CD14-positive monocyte (primary cell): ENCODE measurements at regions not wholly inside any gene's neighbourhood (a gene's known extent, or its start where the extent isn't known, plus 50 kb on each side); places are given as distances from the start of the nearest gene placed in this dataset.

Source experiments
- DNase-seq, 3 donors: peaks; one replicate each; pipeline ENCODE4 v3.0.0-alpha.2; 2011 to 2022
- H2AFZ ChIP-seq: 2 replicates; pipeline ENCODE4 v1.6.0; 2012; ENCODE audit warnings: mild to moderate bottlenecking, low read depth, low read length, inconsistent platforms; ENCODE audit not compliant: insufficient read depth, poor library complexity, severe bottlenecking
- H3K27ac ChIP-seq, 2 donors: 1 replicate in 1 of 2; 2 replicates in 1 of 2; pipeline ENCODE4 v1.5.1; 2012 to 2013; ENCODE audit warnings: low read length in 2 of 2, control low read depth in 1 of 2, inconsistent platforms in 1 of 2, low read depth in 1 of 2, mild to moderate bottlenecking in 1 of 2
- H3K27me3 ChIP-seq, 2 donors: one replicate each; pipeline versions ENCODE4 v1.6.0 to v1.6.1; 2011 to 2013; ENCODE audit warnings: low read length in 2 of 2; ENCODE audit not compliant: control insufficient read depth in 2 of 2, insufficient read depth in 2 of 2
- H3K36me3 ChIP-seq, 2 donors: replicated peaks in 1 of 2; 1 replicate in 1 of 2; 2 replicates in 1 of 2; pipeline versions ENCODE4 v1.5.1 to v1.6.1; 2012 to 2013; ENCODE audit warnings: low read length in 2 of 2, control low read depth in 1 of 2, inconsistent platforms in 1 of 2, mild to moderate bottlenecking in 1 of 2; ENCODE audit not compliant: insufficient read depth in 2 of 2, control insufficient read depth in 1 of 2
- H3K4me1 ChIP-seq, 2 donors: 1 replicate in 1 of 2; 2 replicates in 1 of 2; pipeline versions ENCODE4 v1.5.1 to v1.6.1; 2012 to 2013; ENCODE audit warnings: low read length in 2 of 2, control low read depth in 1 of 2, inconsistent platforms in 1 of 2, mild to moderate bottlenecking in 1 of 2, moderate library complexity in 1 of 2; ENCODE audit not compliant: insufficient read depth in 2 of 2, control insufficient read depth in 1 of 2
- H3K4me2 ChIP-seq: replicated peaks from 2 replicates; pipeline ENCODE3; 2012; ENCODE audit warnings: low read length, moderate library complexity, mild to moderate bottlenecking; ENCODE audit not compliant: poor library complexity, severe bottlenecking; ENCODE audit errors: extremely low read depth
- H3K4me3 ChIP-seq, 3 experiments: fragments of 200-600 bp in 1 of 3; sonication (generic) in 1 of 3; replicated peaks in 1 of 3; 1 replicate in 2 of 3; 2 replicates in 1 of 3; pipeline ENCODE4 v1.5.1; 2011 to 2013; ENCODE audit warnings: low read length in 3 of 3, mild to moderate bottlenecking in 3 of 3, control low read depth in 2 of 3, low read depth in 2 of 3, inconsistent platforms in 1 of 3, moderate library complexity in 1 of 3
- H3K79me2 ChIP-seq: 2 replicates; pipeline ENCODE4 v1.6.0; 2012; ENCODE audit warnings: mild to moderate bottlenecking, control low read depth, inconsistent platforms, low read length, moderate library complexity; ENCODE audit not compliant: insufficient read depth
- H3K9ac ChIP-seq: 2 replicates; pipeline ENCODE4 v1.6.0; 2017; ENCODE audit warnings: low read length, mild to moderate bottlenecking; ENCODE audit not compliant: insufficient read depth, poor library complexity, severe bottlenecking
- H3K9me3 ChIP-seq, 2 donors: replicated peaks in 1 of 2; 1 replicate in 1 of 2; 2 replicates in 1 of 2; pipeline versions ENCODE4 v1.5.1 to v1.6.1; 2012 to 2013; ENCODE audit warnings: low read length in 2 of 2, control low read depth in 1 of 2; ENCODE audit not compliant: control insufficient read depth in 1 of 2, insufficient read depth in 1 of 2
- H4K20me1 ChIP-seq: 2 replicates; pipeline ENCODE4 v1.6.0; 2012; ENCODE audit warnings: mild to moderate bottlenecking, low read length, control low read depth, moderate library complexity; ENCODE audit not compliant: insufficient read depth
- H3K27ac Mint-ChIP-seq, 7 donors: one replicate each; pipeline ENCODE4 v1.8.0; 2020; ENCODE audit warnings: mild to moderate bottlenecking in 7 of 7, mixed read lengths in 7 of 7, moderate library complexity in 6 of 7, inconsistent platforms in 2 of 7
- H3K27me3 Mint-ChIP-seq, 3 donors: one replicate each; pipeline ENCODE4 v1.8.0; 2021 to 2022; ENCODE audit warnings: low read depth in 3 of 3, mild to moderate bottlenecking in 3 of 3, mixed read lengths in 3 of 3, moderate library complexity in 3 of 3, inconsistent platforms in 1 of 3
- H3K36me3 Mint-ChIP-seq, 2 donors: one replicate each; pipeline ENCODE4 v1.8.0; 2020; ENCODE audit warnings: mixed read lengths in 2 of 2, inconsistent platforms in 1 of 2, mild to moderate bottlenecking in 1 of 2
- H3K4me1 Mint-ChIP-seq: one replicate; pipeline ENCODE4 v1.8.0; 2020; ENCODE audit warnings: mild to moderate bottlenecking, mixed read lengths
- H3K4me3 Mint-ChIP-seq, 2 donors: one replicate each; pipeline ENCODE4 v1.8.0; 2020; ENCODE audit warnings: mild to moderate bottlenecking in 2 of 2, mixed read lengths in 2 of 2, moderate library complexity in 1 of 2
- H3K9me3 Mint-ChIP-seq, 7 donors: one replicate each; pipeline ENCODE4 v1.8.0; 2020 to 2022; ENCODE audit warnings: mixed read lengths in 7 of 7, mild to moderate bottlenecking in 6 of 7, moderate library complexity in 6 of 7, inconsistent platforms in 2 of 7
- WGBS: methylation state at CpG from one replicate; pipeline ENCODE4 v1.1.5; 2013; ENCODE audit warnings: missing lambda C conversion rate; ENCODE audit not compliant: insufficient coverage; 5-methylcytosine and 5-hydroxymethylcytosine counted together
- intact Hi-C, 2 donors: fragments of 100-400 bp; cut with micrococcal nuclease; formaldehyde crosslinking; loops; one replicate each; pipeline versions ENCODE4 v1.15.0 to v1.15.1; 2023
- TF ChIP-seq, protein P1 (sequence below): fragments of 200-600 bp; IDR thresholded peaks from one replicate; pipeline ENCODE4 v1.8.0; 2022; ENCODE audit warnings: antibody characterized with exemption, mild to moderate bottlenecking

DNA sequence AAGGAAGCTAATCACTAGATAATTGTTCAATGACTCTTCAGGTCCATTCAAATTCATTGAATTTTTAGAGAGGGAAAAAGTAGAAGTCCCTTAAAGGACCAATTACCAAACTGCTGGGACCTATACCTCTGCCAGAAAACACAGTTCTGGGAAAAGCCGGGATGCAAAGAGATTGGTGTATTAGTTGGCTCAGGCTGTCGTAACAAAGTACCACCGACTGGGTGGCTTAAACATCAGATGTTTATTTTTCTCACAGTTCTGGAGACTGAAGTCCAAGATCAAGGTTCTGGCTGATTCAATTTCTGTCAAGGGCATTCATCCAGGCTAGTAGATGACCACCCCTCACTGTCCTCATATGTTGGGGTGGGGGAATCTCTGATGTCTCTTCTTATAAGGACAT is 177.1 kb upstream of the FSTL4 start:
- H3K4me2 ChIP-seq = no peak overlapping the region
- Mint-ChIP-seq H3K4me1 (no peaks in the 10 kb centered on the region), H3K27me3 (peaks cover 2 to 12% (median 12%) of the 10 kb centered on the region in 3 donors), H3K36me3 (no peaks in the 10 kb centered on the region), H3K4me3 (no peak overlapping the region), H3K9me3 (peaks cover 0 to 9% (median 2%) of the 10 kb centered on the region in 7 donors), H3K27ac (no peak overlapping the region)
- no peak overlapping the region for H2AFZ ChIP-seq
- intact Hi-C loops = no loop called here
- no peak overlapping the region for H3K27ac ChIP-seq
- H4K20me1 ChIP-seq = no peaks in the 10 kb centered on the region
- DNase-seq = no peak
- peaks cover 0 to 6% of the 10 kb centered on the region in 2 donors for H3K9me3 ChIP-seq
- H3K79me2 ChIP-seq = no peaks in the 10 kb centered on the region
- H3K4me1 ChIP-seq = no peaks in the 10 kb centered on the region
- 96% methylated on average over 3 of the region's 3 CpGs for WGBS
- TF ChIP-seq, protein P1, sequence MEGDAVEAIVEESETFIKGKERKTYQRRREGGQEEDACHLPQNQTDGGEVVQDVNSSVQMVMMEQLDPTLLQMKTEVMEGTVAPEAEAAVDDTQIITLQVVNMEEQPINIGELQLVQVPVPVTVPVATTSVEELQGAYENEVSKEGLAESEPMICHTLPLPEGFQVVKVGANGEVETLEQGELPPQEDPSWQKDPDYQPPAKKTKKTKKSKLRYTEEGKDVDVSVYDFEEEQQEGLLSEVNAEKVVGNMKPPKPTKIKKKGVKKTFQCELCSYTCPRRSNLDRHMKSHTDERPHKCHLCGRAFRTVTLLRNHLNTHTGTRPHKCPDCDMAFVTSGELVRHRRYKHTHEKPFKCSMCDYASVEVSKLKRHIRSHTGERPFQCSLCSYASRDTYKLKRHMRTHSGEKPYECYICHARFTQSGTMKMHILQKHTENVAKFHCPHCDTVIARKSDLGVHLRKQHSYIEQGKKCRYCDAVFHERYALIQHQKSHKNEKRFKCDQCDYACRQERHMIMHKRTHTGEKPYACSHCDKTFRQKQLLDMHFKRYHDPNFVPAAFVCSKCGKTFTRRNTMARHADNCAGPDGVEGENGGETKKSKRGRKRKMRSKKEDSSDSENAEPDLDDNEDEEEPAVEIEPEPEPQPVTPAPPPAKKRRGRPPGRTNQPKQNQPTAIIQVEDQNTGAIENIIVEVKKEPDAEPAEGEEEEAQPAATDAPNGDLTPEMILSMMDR = no peak
- no peaks in the 10 kb centered on the region for H3K36me3 ChIP-seq
- H3K9ac ChIP-seq = no peak overlapping the region
- H3K27me3 ChIP-seq = no peaks in the 10 kb centered on the region
- H3K4me3 ChIP-seq = no peak overlapping the region

DNA sequence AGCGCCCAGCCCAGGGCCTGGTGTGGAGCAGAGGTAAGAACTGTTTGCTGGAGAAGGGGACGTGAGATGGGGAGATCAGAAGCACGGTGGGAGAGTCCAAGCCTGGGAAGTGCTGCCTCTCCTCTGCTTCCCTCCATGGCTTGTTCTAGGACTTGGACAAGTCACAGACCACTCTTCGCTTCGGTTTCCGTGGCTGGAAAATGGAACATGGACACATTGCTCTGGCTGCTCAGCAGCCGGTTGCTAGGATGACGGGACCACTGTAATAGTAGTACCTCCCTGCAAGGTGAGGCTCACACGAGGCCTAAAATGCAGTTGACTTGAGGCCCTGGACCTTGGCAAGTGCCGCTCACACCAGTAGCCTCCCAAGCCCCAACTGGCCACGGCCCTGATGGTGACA is 175.8 kb upstream of the FSTL4 start:
- DNase-seq = no peak
- H3K27me3 Mint-ChIP-seq = peaks cover 2 to 10% (median 10%) of the 10 kb centered on the region in 3 donors
- no peak overlapping the region for H2AFZ ChIP-seq
- 96% methylated on average over 10 of the region's 11 CpGs for WGBS
- no peak overlapping the region for H3K4me3 Mint-ChIP-seq
- no peaks in the 10 kb centered on the region for H3K79me2 ChIP-seq
- H3K4me3 ChIP-seq = no peak overlapping the region
- no peak overlapping the region for H3K9ac ChIP-seq
- no peaks in the 10 kb centered on the region for H3K4me1 ChIP-seq
- no peaks in the 10 kb centered on the region for H4K20me1 ChIP-seq
- H3K9me3 Mint-ChIP-seq = peaks cover 0 to 9% (median 2%) of the 10 kb centered on the region in 7 donors
- H3K36me3 Mint-ChIP-seq = no peaks in the 10 kb centered on the region
- no peak overlapping the region for H3K27ac ChIP-seq
- no peaks in the 10 kb centered on the region for H3K36me3 ChIP-seq
- intact Hi-C loops = no loop called here
- TF ChIP-seq, protein P1 = no peak
- H3K27ac Mint-ChIP-seq = no peak overlapping the region
- H3K4me1 Mint-ChIP-seq = no peaks in the 10 kb centered on the region
- peaks cover 0 to 6% of the 10 kb centered on the region in 2 donors for H3K9me3 ChIP-seq
- no peak overlapping the region for H3K4me2 ChIP-seq
- no peaks in the 10 kb centered on the region for H3K27me3 ChIP-seq
